Body of pancreas (tissue), 4 donors: ENCODE measurements at regions not wholly inside any gene's neighbourhood (a gene's known extent, or its start where the extent isn't known, plus 50 kb on each side); places are given as distances from the start of the nearest gene placed in this dataset.
"Not testable (repeated sequence)": the region's sequence is repeated elsewhere in the genome, so short reads cannot be mapped to it uniquely, and the experiment has no call there.

Experiments
- CTCF ChIP-seq, 7 experiments: fragments of 450-650 bp in 4 of 7; fragments of 200-600 bp in 3 of 7; sonication (generic) in 3 of 7; IDR thresholded peaks; one replicate each; pipeline ENCODE4 v1.5.1; 2016 to 2019; ENCODE audit warnings: antibody characterized with exemption in 7 of 7
- POLR2A ChIP-seq, 3 donors: fragments of 450-650 bp; IDR thresholded peaks; one replicate each; pipeline ENCODE4 v1.6.1; 2016; ENCODE audit warnings: antibody characterized with exemption in 3 of 3, mild to moderate bottlenecking in 2 of 3

GRCh38 chr18:46229641-46230040 lies 125.5 kb downstream of the HAUS1 start:
- not testable (repeated sequence) for TF ChIP-seq CTCF, POLR2A (IDR thresholded peaks at IDR 0.05)
